NCI-H128 (cell line): ENCODE measurements at regions not wholly inside any gene's neighbourhood (a gene's known extent, or its start where the extent isn't known, plus 50 kb on each side); places are given as distances from the start of the nearest gene placed in this dataset.

Experiments used
- DNase-seq: peaks from one replicate; lab custom pipeline; 2025; ENCODE audit not compliant: unreplicated experiment; lab: John Stamatoyannopoulos, UW

DNA sequence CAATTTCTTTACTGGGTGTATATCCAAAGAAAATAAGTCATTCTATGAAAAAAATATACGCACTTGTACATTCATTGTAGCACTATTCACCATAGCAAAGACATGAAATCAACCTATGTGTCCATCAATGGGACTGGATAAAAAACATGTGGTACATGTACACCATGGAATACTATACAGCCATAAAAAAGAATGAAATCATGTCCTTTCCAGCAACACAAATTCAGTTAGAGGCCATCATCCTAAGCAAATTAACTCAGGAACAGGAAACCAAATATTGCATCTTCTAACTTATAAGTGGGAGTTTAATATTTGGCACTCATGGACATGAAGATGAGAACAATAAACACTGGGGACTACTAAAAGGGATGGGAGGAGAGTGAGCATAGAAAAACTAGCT is 325.7 kb downstream of the TGFB2 start:
- DNase-seq = no peak

DNA sequence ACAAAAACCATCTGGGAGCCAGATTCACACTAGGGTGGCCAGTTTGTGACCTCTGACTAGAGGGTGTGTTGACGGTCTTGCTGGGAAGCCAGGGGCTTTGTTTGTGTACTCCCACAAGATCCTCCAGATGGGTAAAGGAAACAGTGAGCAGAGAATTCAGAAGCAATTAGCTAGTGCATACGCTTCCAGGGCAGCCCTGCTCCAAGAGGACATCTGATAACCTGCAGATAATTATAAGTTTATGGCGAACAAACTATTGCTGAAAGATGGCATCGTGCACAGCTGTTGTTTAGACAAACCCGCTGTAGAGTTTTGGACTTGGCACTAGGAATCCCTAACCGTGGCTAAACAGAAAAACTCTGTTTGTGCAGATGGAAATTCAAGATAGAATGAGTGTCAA is 326.4 kb downstream of the TGFB2 start:
- no peak for DNase-seq

DNA sequence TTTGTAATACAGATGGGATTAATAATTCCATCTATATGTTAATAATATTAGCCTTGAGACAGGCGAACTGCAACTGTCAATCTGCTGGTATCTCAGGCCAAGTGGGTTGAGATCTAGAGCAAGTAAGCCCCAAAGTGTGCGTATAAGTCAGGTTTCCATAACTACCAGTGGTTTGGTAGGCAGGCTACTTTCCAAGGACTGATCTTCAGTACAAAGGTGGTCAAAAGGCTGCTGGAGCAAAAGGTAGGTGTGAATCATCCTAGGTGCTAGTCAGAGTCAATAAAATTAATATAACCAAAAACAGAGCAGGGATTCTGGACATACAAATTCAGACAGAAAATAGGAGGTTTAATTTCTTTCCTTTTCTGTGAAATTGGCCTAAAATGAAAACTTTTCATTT is 328.0 kb downstream of the TGFB2 start:
- DNase-seq = no peak

DNA sequence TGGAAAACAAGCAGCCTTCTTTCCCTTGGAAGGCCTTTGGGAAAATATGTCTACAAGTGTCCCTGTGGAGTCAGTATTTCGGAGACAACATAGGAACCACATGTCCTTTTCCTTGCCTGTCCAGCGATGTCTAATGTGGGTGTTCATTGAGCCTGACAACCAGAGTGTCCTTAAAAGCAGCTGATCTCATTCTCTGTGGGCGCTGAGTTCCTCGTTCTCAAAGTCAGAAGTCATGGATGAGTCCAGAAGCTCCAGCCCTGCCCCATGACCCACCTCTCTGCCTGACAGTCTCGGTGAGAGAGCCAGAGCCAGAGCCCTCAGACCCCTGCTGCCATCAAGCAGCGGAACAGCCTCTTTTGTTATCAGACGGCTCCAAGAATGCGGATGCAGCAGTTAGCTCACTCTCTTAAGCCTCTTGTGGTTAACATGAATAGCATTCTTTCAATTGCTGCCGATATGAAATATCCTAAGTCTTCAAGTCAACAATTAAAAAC is 329.2 kb downstream of the TGFB2 start:
- peak; percentile 16 for DNase-seq

DNA sequence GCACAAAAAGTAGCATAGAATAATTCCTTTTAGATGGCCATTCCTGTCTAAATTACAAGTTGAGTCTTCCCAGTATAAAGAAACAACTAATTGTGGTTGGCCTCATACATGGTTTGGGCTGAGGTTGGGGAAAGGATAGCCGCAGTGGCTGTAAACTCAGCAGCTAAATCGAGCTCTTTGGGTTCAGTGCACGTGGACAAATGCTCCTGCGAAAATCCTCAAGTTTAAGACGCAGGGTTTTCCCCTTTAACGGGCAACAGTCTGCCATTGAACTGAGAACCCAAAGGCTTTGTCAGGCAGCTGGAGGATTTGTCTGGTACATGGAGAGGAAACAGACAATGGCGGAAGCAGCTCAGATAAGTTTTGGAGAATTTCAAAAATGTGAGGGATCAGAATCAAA is 331.9 kb downstream of the TGFB2 start:
- DNase-seq = no peak

GRCh38 chr1:218679391-218679790 is 334.3 kb downstream of the TGFB2 start:
- no peak for DNase-seq

DNA sequence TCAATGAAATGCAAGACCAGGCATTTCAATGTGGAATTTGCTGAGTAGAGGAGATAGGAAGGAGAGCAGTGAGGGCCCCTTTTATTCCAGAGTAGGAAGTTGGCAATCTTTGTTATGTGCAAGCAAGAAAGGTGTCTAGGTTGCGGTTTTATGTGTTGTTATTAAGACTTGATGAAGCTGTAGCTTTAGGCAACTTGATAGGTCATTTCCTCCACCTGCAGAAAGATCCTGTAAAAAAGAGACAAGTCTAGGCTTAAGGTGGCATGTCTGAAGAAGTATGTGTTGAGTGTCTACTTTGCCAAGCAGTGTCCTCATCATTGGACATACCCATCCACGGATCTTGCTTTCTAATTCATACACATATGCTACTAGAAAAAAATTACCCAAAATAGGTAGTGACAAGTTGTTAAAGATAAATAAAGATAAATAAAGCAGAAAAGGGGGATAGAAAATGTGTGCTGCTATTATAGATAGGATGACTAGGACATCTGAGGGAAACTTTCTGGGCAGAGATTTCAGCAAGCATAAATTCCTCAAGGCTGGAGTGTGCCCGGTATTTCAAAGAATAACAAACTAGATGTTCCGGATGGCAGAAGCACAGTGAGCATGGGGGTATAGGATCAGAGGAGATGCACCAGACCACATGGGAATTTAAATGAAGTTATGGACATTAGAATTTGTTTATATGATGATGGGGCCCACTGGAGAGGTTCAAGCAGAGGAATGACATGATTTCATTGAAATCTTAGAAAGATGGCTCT is 335.0 kb downstream of the TGFB2 start:
- DNase-seq = no peak

DNA sequence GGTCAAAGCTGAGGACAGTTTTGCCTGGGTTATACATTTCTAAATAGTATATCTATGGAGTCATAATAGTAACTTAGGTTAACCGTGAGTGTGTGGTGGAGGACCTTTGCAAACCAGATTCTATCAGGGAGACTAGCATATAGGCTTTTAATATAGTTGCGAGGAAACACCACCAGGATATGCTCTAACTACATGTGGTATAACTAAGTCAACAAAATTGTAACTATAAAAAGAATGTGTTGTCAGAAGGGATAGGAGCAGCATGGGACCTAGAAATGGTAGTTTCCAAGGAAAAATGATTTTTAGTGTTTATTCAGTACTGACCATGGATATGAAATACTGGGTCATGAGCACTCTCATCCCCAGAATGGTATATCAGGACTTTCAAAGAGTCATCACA is 338.1 kb downstream of the TGFB2 start:
- DNase-seq = no peak

DNA sequence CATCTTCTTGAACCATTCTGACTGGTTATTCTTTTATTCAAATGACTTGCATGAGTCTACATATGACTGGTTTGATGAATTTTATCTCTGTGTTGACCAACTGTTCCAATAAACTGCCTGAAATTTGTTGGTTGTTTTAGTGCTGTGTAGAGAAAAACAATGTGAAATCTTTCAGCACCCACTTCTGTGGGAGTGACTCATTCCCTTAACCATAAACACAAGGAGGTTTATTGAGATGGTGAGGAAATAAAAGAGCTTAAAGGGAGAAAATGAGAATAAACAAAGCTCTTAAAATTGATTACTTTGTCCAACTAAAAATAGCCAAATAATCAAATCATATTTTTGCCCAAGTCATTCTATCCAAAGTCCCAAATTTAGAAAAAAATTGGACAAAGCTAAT is 341.1 kb downstream of the TGFB2 start:
- DNase-seq = no peak

DNA sequence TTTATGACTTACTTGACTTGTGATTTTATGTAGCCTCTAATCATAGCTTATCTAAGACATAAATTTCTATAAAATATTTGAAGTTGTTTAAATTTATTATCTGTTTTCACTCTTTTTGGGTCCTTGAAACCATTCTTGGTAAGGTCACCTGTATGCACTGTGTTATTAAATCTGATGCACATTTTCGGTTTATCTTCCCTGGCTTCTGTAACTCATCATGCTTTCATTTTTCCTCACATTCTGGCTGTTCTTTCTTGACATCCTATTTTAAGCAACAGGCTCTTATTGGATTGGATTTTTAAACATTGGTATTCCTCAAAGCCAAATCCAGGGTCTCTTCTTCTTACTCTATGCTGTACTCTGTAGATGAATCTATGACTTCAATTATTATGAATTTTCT is 341.6 kb downstream of the TGFB2 start:
- DNase-seq = no peak

DNA sequence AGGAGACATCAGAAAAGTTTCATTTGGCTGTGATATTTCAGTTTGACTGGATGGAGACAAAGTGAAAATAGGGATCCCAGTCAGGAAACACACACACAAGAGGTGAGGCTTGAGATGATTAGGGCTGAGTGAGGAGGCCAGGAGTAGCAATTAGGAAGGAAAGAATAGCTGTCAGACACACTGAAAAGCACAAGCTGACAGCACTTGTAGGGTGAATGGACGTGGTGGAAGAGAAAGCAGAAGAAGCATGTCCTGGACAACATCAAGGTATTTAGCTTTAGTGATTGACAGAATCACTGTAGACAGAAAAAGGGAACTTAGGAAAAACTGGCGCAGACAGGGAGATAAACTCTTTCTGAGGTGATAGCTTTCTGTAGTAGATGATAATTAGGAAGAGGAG is 347.7 kb downstream of the TGFB2 start:
- DNase-seq = no peak

DNA sequence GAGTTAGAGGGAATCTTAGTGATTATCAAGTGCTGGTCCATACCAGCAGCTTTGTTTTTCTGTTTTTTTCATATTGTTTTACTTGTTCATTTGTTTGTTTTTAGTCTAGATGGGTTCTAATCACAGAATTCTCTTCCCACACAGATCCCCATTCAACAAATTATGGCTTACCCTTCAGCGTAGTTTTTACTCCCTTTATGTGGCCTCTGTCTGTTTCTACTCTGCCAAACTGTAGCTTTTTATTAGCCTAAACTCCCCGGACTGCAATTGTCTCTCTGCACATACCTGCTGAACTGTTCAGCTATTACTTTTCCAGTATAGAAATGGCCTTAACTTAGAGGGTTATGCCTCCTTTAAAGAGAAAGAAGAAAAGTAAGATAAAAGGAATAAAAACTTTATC is 348.5 kb downstream of the TGFB2 start:
- no peak for DNase-seq

GRCh38 chr1:218694085-218694484 is 348.9 kb downstream of the TGFB2 start:
- no peak for DNase-seq

GRCh38 chr1:218694636-218695035 is 349.5 kb downstream of the TGFB2 start:
- no peak for DNase-seq

- DNase-seq = no peak
Measured at GRCh38 chr1:218695525-218695924, 350.4 kb downstream of the TGFB2 start.

DNA sequence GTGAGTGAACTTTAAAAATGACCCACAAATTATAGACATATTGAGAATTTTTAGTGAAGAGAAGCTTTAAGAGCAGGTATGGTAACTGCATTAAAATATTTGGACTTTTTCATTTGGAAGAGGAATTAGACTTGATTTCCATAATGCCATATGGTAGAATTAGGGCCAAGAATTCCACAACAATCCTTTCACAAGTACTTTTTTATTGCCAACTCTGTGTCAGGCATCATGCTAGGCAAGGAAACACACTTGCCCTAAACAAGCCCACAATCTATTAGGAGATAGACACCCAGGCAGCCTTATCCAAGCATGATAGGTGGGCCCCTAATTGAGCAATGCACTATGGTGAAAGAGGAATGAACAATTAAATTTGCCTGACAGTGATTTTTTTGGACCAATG is 353.0 kb downstream of the TGFB2 start:
- DNase-seq = no peak

GRCh38 chr1:218699421-218699820 is 354.3 kb downstream of the TGFB2 start:
- DNase-seq = no peak

DNA sequence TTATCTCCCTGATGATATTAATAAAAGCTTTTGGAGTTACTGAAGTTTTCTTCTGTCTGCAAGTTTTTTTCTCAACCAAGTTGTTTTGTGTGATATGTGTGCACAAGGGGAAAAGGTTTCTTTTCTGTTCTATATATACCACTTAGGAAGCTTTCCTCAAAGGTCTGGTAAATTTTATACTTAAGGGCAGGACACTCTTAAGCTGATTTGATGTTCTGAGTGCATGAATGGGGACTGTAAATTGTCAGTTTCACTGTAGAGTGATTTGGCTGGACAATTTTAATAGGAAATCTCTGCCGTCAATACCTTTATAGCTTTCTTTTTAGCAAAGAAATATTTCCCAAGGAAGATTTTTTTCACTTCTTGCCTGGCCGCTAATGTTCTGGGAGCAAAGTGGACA is 354.7 kb downstream of the TGFB2 start:
- no peak for DNase-seq

- no peak for DNase-seq
Measured at GRCh38 chr1:218700666-218701065, 355.5 kb downstream of the TGFB2 start.

- no peak for DNase-seq
Measured at GRCh38 chr1:218701131-218701530, 356.0 kb downstream of the TGFB2 start.

DNA sequence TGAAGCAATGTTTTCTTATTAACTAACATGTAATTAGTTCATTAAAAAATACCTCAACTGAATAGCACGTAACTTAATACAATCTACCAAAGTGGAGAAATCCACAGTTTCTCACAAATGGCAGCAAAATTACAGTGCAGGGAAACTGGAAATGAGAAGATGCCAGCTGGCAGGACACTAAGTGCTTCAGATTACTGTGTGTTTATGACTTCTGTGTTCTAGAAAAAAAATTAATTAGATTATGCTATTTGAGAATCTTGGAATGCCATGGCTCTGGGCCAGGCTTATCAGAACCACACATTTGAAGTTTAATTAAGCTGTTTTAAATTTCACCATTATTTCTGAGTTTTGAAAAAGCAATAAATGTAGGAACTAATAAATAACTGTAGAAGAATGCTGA is 357.6 kb downstream of the TGFB2 start:
- DNase-seq = no peak

DNA sequence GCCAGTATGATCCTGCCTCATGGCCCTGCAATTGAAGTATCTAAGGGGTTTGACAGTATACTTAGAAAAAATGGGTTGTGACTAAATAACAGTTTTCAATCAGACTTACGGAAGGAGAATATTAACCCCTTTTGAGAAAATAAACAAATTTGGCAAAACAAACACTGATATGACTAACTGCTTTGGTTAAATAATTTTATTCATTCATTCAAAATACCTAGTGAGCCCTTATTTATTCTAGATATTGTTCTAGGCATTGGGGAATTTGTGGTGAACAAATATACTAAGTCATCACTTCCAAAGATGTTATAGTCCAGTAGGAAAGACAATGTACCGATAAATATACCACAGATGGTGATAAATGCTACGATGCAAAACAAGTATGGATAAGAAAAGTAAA is 358.7 kb downstream of the TGFB2 start:
- DNase-seq = no peak

GRCh38 chr1:218705391-218705790 is 360.3 kb downstream of the TGFB2 start:
- no peak for DNase-seq
